DOHH2 (cell line): ENCODE measurements at regions not wholly inside any gene's neighbourhood (a gene's known extent, or its start where the extent isn't known, plus 50 kb on each side); places are given as distances from the start of the nearest gene placed in this dataset.

ENCODE experiments used
- EZH2phosphoT487 ChIP-seq: fragments of 200-600 bp; sonication (generic); IDR thresholded peaks from 2 replicates; pipeline ENCODE4 v1.6.1; 2017; ENCODE audit warnings: borderline replicate concordance, mild to moderate bottlenecking, antibody characterized with exemption, low read length, moderate library complexity, mixed read lengths
- TF ChIP-seq, protein P1 (sequence below): fragments of 200-600 bp; sonication (generic); IDR thresholded peaks from one replicate; pipeline ENCODE4 v1.5.1; 2014; ENCODE audit warnings: antibody characterized with exemption, mild to moderate bottlenecking, low read depth, low read length; ENCODE audit not compliant: poor library complexity, severe bottlenecking

DNA sequence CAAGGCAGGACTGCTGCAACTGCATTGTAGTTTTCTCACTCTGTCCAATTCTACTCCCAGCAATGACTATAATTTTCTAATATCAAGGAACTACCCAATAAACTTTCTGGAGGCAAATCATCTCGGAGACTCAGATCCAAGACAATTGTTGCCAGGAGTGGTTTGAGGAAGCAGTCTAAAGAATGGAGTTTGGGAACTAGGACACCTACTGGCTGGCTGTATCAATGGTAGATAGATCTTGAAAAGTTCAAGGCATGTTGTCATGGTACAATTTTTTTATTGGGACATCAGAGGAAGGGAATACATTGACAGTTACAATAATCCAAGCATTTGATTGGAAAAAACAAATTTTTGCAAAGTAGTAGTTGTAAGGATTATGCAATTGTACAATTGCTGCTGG is 648.3 kb upstream of the SLITRK6 start:
- TF ChIP-seq, protein P1, sequence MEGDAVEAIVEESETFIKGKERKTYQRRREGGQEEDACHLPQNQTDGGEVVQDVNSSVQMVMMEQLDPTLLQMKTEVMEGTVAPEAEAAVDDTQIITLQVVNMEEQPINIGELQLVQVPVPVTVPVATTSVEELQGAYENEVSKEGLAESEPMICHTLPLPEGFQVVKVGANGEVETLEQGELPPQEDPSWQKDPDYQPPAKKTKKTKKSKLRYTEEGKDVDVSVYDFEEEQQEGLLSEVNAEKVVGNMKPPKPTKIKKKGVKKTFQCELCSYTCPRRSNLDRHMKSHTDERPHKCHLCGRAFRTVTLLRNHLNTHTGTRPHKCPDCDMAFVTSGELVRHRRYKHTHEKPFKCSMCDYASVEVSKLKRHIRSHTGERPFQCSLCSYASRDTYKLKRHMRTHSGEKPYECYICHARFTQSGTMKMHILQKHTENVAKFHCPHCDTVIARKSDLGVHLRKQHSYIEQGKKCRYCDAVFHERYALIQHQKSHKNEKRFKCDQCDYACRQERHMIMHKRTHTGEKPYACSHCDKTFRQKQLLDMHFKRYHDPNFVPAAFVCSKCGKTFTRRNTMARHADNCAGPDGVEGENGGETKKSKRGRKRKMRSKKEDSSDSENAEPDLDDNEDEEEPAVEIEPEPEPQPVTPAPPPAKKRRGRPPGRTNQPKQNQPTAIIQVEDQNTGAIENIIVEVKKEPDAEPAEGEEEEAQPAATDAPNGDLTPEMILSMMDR: no peak
- no peak for TF ChIP-seq EZH2phosphoT487
